ENCODE measurements at regions not wholly inside any gene's neighbourhood (a gene's known extent, or its start where the extent isn't known, plus 50 kb on each side); places are given as distances from the start of the nearest gene placed in this dataset.

DNA sequence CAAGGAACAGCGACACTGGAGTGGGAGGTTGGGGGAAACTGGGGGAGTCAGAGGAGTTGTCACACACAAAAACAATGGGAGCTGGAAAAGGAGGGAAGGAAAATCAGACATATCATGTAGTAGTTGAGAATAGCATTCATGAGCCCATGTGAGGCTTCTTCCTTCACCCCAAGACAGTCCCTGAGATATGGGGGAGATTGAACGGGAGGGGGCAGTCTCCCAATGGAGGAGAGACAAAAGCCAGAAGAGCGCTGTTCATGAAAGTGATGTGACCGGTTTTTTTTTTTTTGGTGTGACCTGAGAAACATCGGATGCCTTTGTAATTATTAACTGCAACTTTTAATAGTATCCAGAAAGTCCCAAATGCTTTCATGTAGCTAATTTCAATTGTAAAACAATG is 631.8 kb upstream of the KLF12 start:
- Histone ChIP-seq H3K9me2 (replicated peaks; ENCODE audit: insufficient read depth, low read length) (no peaks in the 10 kb centered on the region), H3K4me3 (ENCODE audit: insufficient read depth, low read length, poor library complexity, severe bottlenecking) (no peak overlapping the region), H2AFZ (ENCODE audit: low read depth, low read length, severe bottlenecking) (no peak overlapping the region), H4K20me1 (ENCODE audit: low read depth, low read length) (no peaks in the 10 kb centered on the region), H3K9ac (ENCODE audit: low read length) (no peak overlapping the region), H3K79me2 (ENCODE audit: insufficient read depth, low read length) (no peaks in the 10 kb centered on the region), H3K4me2 (ENCODE audit: low read depth, low read length, poor library complexity, severe bottlenecking) (no peak overlapping the region), H3K9me3 (ENCODE audit: insufficient read depth, low read length) (no peaks in the 10 kb centered on the region), H3F3A (ENCODE audit: insufficient read depth) (no peaks in the 10 kb centered on the region), H3K27ac (ENCODE audit: low read depth, low read length) (no peak overlapping the region), H3K36me3 (ENCODE audit: low read length) (no peaks in the 10 kb centered on the region), H3K27me3 (ENCODE audit: low read length) (no peaks in the 10 kb centered on the region)
- no peak for TF ChIP-seq EZH2phosphoT487 (conservative IDR thresholded peaks at IDR 0.05; ENCODE audit: low read length)
- TF ChIP-seq, protein P1, sequence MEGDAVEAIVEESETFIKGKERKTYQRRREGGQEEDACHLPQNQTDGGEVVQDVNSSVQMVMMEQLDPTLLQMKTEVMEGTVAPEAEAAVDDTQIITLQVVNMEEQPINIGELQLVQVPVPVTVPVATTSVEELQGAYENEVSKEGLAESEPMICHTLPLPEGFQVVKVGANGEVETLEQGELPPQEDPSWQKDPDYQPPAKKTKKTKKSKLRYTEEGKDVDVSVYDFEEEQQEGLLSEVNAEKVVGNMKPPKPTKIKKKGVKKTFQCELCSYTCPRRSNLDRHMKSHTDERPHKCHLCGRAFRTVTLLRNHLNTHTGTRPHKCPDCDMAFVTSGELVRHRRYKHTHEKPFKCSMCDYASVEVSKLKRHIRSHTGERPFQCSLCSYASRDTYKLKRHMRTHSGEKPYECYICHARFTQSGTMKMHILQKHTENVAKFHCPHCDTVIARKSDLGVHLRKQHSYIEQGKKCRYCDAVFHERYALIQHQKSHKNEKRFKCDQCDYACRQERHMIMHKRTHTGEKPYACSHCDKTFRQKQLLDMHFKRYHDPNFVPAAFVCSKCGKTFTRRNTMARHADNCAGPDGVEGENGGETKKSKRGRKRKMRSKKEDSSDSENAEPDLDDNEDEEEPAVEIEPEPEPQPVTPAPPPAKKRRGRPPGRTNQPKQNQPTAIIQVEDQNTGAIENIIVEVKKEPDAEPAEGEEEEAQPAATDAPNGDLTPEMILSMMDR (IDR thresholded peaks at IDR 0.05; ENCODE audit: insufficient read depth, low read length, poor library complexity, severe bottlenecking) = no peak

DNA sequence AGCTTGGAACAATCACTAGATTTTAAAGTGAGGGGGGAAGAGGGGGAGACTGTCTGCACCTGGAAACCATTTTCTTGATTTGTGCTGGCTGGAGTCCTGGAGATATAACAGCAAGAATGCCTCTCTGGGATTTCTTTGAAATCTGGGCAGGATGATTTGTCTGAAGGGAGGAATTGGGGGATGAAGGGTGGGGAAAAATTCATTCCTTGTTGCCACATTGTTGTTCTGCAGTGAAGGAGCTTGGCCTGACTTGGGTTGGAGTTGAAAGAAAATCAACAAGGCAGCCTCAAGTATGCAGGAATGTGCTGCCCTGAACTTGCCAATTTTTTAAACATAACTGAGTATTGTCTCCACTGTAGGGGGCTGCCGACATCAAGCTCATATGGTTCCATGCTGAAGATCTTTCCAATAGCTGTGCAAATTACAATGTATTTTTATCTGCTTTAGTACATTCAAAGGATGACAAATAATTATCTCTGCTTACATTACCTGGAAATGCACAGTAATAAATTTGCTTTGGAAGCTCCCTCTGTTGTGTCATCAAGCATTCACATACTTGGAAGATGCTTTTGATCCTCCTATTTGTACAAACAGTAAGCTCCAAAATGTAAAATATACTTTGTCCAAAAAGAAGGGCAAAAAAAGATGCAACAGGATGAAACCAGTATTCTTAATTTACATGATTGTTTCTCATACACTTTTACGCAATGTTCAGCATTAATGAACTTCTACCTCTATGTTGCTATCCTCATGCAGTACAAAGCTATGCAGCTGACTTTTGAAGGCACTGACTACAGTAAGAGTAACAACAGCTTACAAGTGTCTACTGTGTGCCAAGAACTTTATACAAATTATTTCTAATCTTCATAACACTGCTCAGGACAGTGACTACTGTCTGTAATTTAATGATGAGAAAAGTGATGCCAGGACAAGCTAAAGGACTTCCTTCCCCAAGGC is 627.9 kb upstream of the KLF12 start:
- Histone ChIP-seq H3K9ac (ENCODE audit: low read length) (no peak overlapping the region), H3K27me3 (ENCODE audit: low read length) (no peaks in the 10 kb centered on the region), H3K27ac (ENCODE audit: low read depth, low read length) (no peak overlapping the region), H3F3A (ENCODE audit: insufficient read depth) (no peaks in the 10 kb centered on the region), H3K4me2 (ENCODE audit: low read depth, low read length, poor library complexity, severe bottlenecking) (no peak overlapping the region), H3K36me3 (ENCODE audit: low read length) (no peaks in the 10 kb centered on the region), H3K9me2 (replicated peaks; ENCODE audit: insufficient read depth, low read length) (no peaks in the 10 kb centered on the region), H3K4me3 (ENCODE audit: insufficient read depth, low read length, poor library complexity, severe bottlenecking) (no peak overlapping the region), H3K9me3 (ENCODE audit: insufficient read depth, low read length) (no peaks in the 10 kb centered on the region), H3K79me2 (ENCODE audit: insufficient read depth, low read length) (no peaks in the 10 kb centered on the region), H4K20me1 (ENCODE audit: low read depth, low read length) (no peaks in the 10 kb centered on the region), H2AFZ (ENCODE audit: low read depth, low read length, severe bottlenecking) (no peak overlapping the region)
- TF ChIP-seq, protein P1 (IDR thresholded peaks at IDR 0.05; ENCODE audit: insufficient read depth, low read length, poor library complexity, severe bottlenecking) = no peak
- TF ChIP-seq EZH2phosphoT487 (conservative IDR thresholded peaks at IDR 0.05; ENCODE audit: low read length) = no peak

DNA sequence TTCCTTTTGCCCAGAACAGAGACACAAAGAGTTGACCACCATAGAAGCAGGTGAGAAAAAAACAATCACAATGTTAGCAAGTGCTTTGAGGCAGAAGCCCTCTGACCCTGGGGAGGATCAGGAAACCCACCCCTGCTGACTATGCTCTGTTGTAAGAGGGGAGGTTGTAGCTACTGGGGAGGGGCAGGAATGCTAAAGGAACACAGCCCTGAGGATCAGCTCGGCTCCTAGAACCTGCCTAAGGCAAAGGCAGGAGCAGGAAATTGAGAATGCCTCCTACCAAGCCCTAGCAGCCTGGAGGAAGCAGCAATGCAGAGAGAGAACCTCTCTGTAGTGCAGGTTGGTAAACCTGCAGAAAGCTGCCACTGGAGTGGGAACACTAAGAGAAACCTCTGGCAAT is 624.0 kb upstream of the KLF12 start:
- Histone ChIP-seq H3K27me3 (ENCODE audit: low read length) (no peaks in the 10 kb centered on the region), H3F3A (ENCODE audit: insufficient read depth) (no peaks in the 10 kb centered on the region), H3K9ac (ENCODE audit: low read length) (no peak overlapping the region), H3K9me3 (ENCODE audit: insufficient read depth, low read length) (no peaks in the 10 kb centered on the region), H4K20me1 (ENCODE audit: low read depth, low read length) (no peaks in the 10 kb centered on the region), H3K4me3 (ENCODE audit: insufficient read depth, low read length, poor library complexity, severe bottlenecking) (no peak overlapping the region), H3K79me2 (ENCODE audit: insufficient read depth, low read length) (no peaks in the 10 kb centered on the region), H3K36me3 (ENCODE audit: low read length) (no peaks in the 10 kb centered on the region), H3K9me2 (replicated peaks; ENCODE audit: insufficient read depth, low read length) (0 out of 2 replicates have a peak, but pooled peaks cover under 1% of the 10 kb centered on the region), H3K4me2 (ENCODE audit: low read depth, low read length, poor library complexity, severe bottlenecking) (no peak overlapping the region), H2AFZ (ENCODE audit: low read depth, low read length, severe bottlenecking) (no peak overlapping the region), H3K27ac (ENCODE audit: low read depth, low read length) (no peak overlapping the region)
- no peak for TF ChIP-seq EZH2phosphoT487 (conservative IDR thresholded peaks at IDR 0.05; ENCODE audit: low read length)
- TF ChIP-seq, protein P1 (IDR thresholded peaks at IDR 0.05; ENCODE audit: insufficient read depth, low read length, poor library complexity, severe bottlenecking) = no peak

All from SU-DHL-6 (cell line).